Rectal smooth muscle tissue (tissue), 1 donor: ENCODE measurements at regions not wholly inside any gene's neighbourhood (a gene's known extent, or its start where the extent isn't known, plus 50 kb on each side); places are given as distances from the start of the nearest gene placed in this dataset.

ENCODE experiments used
- H3K27ac ChIP-seq: one replicate; pipeline ENCODE4 v1.7.0; 2013; ENCODE audit warnings: low read depth, low read length, inconsistent platforms
- H3K27me3 ChIP-seq: one replicate; pipeline ENCODE4 v1.7.0; 2013; ENCODE audit warnings: low read length; ENCODE audit not compliant: control insufficient read depth, insufficient read depth
- H3K36me3 ChIP-seq: one replicate; pipeline ENCODE4 v1.7.0; 2013; ENCODE audit warnings: low read length; ENCODE audit not compliant: control insufficient read depth, insufficient read depth
- H3K4me1 ChIP-seq: one replicate; pipeline ENCODE4 v1.7.0; 2013; ENCODE audit warnings: low read length; ENCODE audit not compliant: control insufficient read depth, insufficient read depth
- H3K4me3 ChIP-seq: one replicate; pipeline ENCODE4 v1.7.0; 2013; ENCODE audit warnings: low read length
- H3K9ac ChIP-seq: one replicate; pipeline ENCODE4 v1.7.0; 2013; ENCODE audit warnings: low read length

GRCh38 chr7:47670729-47671128, 88.8 kb upstream of the TNS3 start:
- Histone ChIP-seq H3K27ac (no peak overlapping the region), H3K4me3 (no peak overlapping the region), H3K27me3 (no peaks in the 10 kb centered on the region), H3K9ac (no peak overlapping the region), H3K36me3 (no peaks in the 10 kb centered on the region), H3K4me1 (no peaks in the 10 kb centered on the region)

GRCh38 chr7:47669901-47670384, 88.0 kb upstream of the TNS3 start:
- Histone ChIP-seq H3K4me1 (no peaks in the 10 kb centered on the region), H3K27me3 (no peaks in the 10 kb centered on the region), H3K4me3 (no peak overlapping the region), H3K27ac (no peak overlapping the region), H3K9ac (no peak overlapping the region), H3K36me3 (no peaks in the 10 kb centered on the region)

- Histone ChIP-seq H3K36me3 (no peaks in the 10 kb centered on the region), H3K4me1 (no peaks in the 10 kb centered on the region), H3K27me3 (no peaks in the 10 kb centered on the region), H3K4me3 (no peak overlapping the region), H3K27ac (no peak overlapping the region), H3K9ac (no peak overlapping the region)
Observed at GRCh38 chr7:47669178-47669891, 87.4 kb upstream of the TNS3 start.

GRCh38 chr7:47666164-47666862, 84.4 kb upstream of the TNS3 start:
- H3K36me3 ChIP-seq = no peaks in the 10 kb centered on the region
- no peaks in the 10 kb centered on the region for H3K4me1 ChIP-seq
- H3K27me3 ChIP-seq = no peaks in the 10 kb centered on the region
- H3K4me3 ChIP-seq = no peak overlapping the region
- H3K9ac ChIP-seq = no peak overlapping the region
- no peak overlapping the region for H3K27ac ChIP-seq

GRCh38 chr7:47664650-47665195, 82.8 kb upstream of the TNS3 start:
- Histone ChIP-seq H3K4me3 (no peak overlapping the region), H3K27ac (no peak overlapping the region), H3K9ac (no peak overlapping the region), H3K27me3 (no peaks in the 10 kb centered on the region), H3K36me3 (no peaks in the 10 kb centered on the region), H3K4me1 (no peaks in the 10 kb centered on the region)

GRCh38 chr7:47663851-47664250, 81.9 kb upstream of the TNS3 start:
- H3K4me1 ChIP-seq = no peaks in the 10 kb centered on the region
- H3K9ac ChIP-seq = no peak overlapping the region
- no peaks in the 10 kb centered on the region for H3K36me3 ChIP-seq
- H3K27ac ChIP-seq = no peak overlapping the region
- H3K27me3 ChIP-seq = no peaks in the 10 kb centered on the region
- H3K4me3 ChIP-seq = no peak overlapping the region

- no peaks in the 10 kb centered on the region for H3K36me3 ChIP-seq
- H3K9ac ChIP-seq = no peak overlapping the region
- H3K27ac ChIP-seq = no peak overlapping the region
- no peaks in the 10 kb centered on the region for H3K4me1 ChIP-seq
- no peak overlapping the region for H3K4me3 ChIP-seq
- no peaks in the 10 kb centered on the region for H3K27me3 ChIP-seq
Observed at GRCh38 chr7:47663213-47663612, 81.3 kb upstream of the TNS3 start.

GRCh38 chr7:47661051-47661714, 79.3 kb upstream of the TNS3 start:
- H3K9ac ChIP-seq = no peak overlapping the region
- H3K36me3 ChIP-seq = no peaks in the 10 kb centered on the region
- no peak overlapping the region for H3K4me3 ChIP-seq
- no peaks in the 10 kb centered on the region for H3K4me1 ChIP-seq
- H3K27ac ChIP-seq = no peak overlapping the region
- no peaks in the 10 kb centered on the region for H3K27me3 ChIP-seq

- Histone ChIP-seq H3K4me1 (no peaks in the 10 kb centered on the region), H3K27me3 (no peaks in the 10 kb centered on the region), H3K36me3 (no peaks in the 10 kb centered on the region), H3K27ac (no peak overlapping the region), H3K9ac (no peak overlapping the region), H3K4me3 (no peak overlapping the region)
Observed at GRCh38 chr7:47659664-47660462, 78.0 kb upstream of the TNS3 start.

GRCh38 chr7:47658886-47659635, 77.2 kb upstream of the TNS3 start:
- H3K4me1 ChIP-seq = no peaks in the 10 kb centered on the region
- H3K36me3 ChIP-seq = no peaks in the 10 kb centered on the region
- H3K9ac ChIP-seq = no peak overlapping the region
- no peak overlapping the region for H3K27ac ChIP-seq
- no peak overlapping the region for H3K4me3 ChIP-seq
- no peaks in the 10 kb centered on the region for H3K27me3 ChIP-seq

GRCh38 chr7:47657126-47657525, 75.2 kb upstream of the TNS3 start:
- H3K9ac ChIP-seq = no peak overlapping the region
- H3K27me3 ChIP-seq = no peaks in the 10 kb centered on the region
- no peak overlapping the region for H3K27ac ChIP-seq
- no peaks in the 10 kb centered on the region for H3K4me1 ChIP-seq
- H3K36me3 ChIP-seq = no peaks in the 10 kb centered on the region
- H3K4me3 ChIP-seq = no peak overlapping the region
